IMR-90 (cell line): ENCODE measurements at regions not wholly inside any gene's neighbourhood (a gene's known extent, or its start where the extent isn't known, plus 50 kb on each side); places are given as distances from the start of the nearest gene placed in this dataset.

ENCODE experiments used
- ATAC-seq: fragments of 200-7000 bp; cut with Tn5 transposase; 2 replicates; pipeline ENCODE4 v1.9.1; 2020; ENCODE audit warnings: low read depth, mild to moderate bottlenecking, moderate library complexity
- BruUV-seq: library from RNA; stranded (reverse); fragments of 400-500 nt; replicated peaks from 2 replicates; lab custom pipeline; 2021; lab: Mats Ljungman, UMichigan
- CTCF ChIA-PET: fragments of 300-600 bp; formaldehyde crosslinking; extraction: SDS; loops from one replicate; lab custom pipeline; 2021; ENCODE audit warnings: antibody characterized with exemption; lab: Yijun Ruan, JAX
- POLR2A ChIA-PET: fragments of 300-600 bp; sonication (Branson Sonifier 250); formaldehyde crosslinking; loops from one replicate; lab custom pipeline; 2022; ENCODE audit warnings: antibody characterized with exemption; ENCODE audit not compliant: unreplicated experiment; lab: Charles Lee
- DNase-seq: peaks from one replicate; pipeline ENCODE4 v3.0.0; 2013
- H2AFZ ChIP-seq: replicated peaks from 2 replicates; pipeline ENCODE3; 2013; ENCODE audit warnings: low read length, mild to moderate bottlenecking; ENCODE audit not compliant: poor library complexity
- H2AK5ac ChIP-seq: 2 replicates; pipeline ENCODE4 v1.6.1; 2013; ENCODE audit warnings: low read depth, low read length, inconsistent platforms
- H2AK9ac ChIP-seq: replicated peaks from 2 replicates; pipeline ENCODE3; 2013; ENCODE audit warnings: mild to moderate bottlenecking, low read depth, low read length, moderate library complexity; ENCODE audit not compliant: poor library complexity
- H2BK120ac ChIP-seq: 2 replicates; pipeline ENCODE4 v1.6.1; 2013; ENCODE audit warnings: low read depth, low read length, inconsistent platforms
- H2BK15ac ChIP-seq: 3 replicates; pipeline ENCODE4 v1.6.1; 2013; ENCODE audit warnings: low read depth, low read length, inconsistent platforms
- H2BK20ac ChIP-seq: 2 replicates; pipeline ENCODE4 v1.6.1; 2013; ENCODE audit warnings: low read depth, mild to moderate bottlenecking, inconsistent platforms, low read length, moderate library complexity
- H2BK5ac ChIP-seq: 2 replicates; pipeline ENCODE4 v1.6.1; 2013; ENCODE audit warnings: mild to moderate bottlenecking, low read depth, low read length, inconsistent platforms; ENCODE audit not compliant: poor library complexity, severe bottlenecking
- H3K14ac ChIP-seq: replicated peaks from 2 replicates; pipeline ENCODE4 v1.6.1; 2013; ENCODE audit warnings: low read depth, low read length, inconsistent platforms
- H3K18ac ChIP-seq: 2 replicates; pipeline ENCODE4 v1.6.1; 2013; ENCODE audit warnings: low read depth, low read length, control low read depth
- H3K23ac ChIP-seq: 2 replicates; pipeline ENCODE4 v1.6.1; 2013; ENCODE audit warnings: low read depth, low read length, inconsistent platforms
- H3K27ac ChIP-seq: 2 replicates; pipeline ENCODE4 v1.5.1; 2013; ENCODE audit warnings: mild to moderate bottlenecking, control low read depth, low read length; ENCODE audit not compliant: insufficient read depth
- H3K27me3 ChIP-seq: 2 replicates; pipeline ENCODE4 v1.6.1; 2013; ENCODE audit warnings: low read length; ENCODE audit not compliant: control insufficient read depth, insufficient read depth
- H3K36me3 ChIP-seq: 2 replicates; pipeline ENCODE4 v1.6.1; 2013; ENCODE audit warnings: low read length, mixed read lengths; ENCODE audit not compliant: control insufficient read depth, insufficient read depth
- H3K4ac ChIP-seq: 2 replicates; pipeline ENCODE4 v1.6.1; 2013; ENCODE audit warnings: low read depth, low read length, inconsistent platforms
- H3K4me1 ChIP-seq: 2 replicates; pipeline ENCODE4 v1.6.1; 2013; ENCODE audit warnings: low read length, mixed read lengths; ENCODE audit not compliant: control insufficient read depth, insufficient read depth
- H3K4me2 ChIP-seq: 2 replicates; pipeline ENCODE4 v1.6.1; 2013; ENCODE audit warnings: low read depth, mild to moderate bottlenecking, control low read depth, low read length, moderate library complexity
- H3K4me3 ChIP-seq: 2 replicates; pipeline ENCODE4 v1.5.1; 2013; ENCODE audit warnings: low read depth, mild to moderate bottlenecking, control low read depth, low read length, moderate library complexity; ENCODE audit not compliant: insufficient read depth
- H3K56ac ChIP-seq: 2 replicates; pipeline ENCODE4 v1.6.1; 2013; ENCODE audit warnings: low read length, inconsistent platforms; ENCODE audit not compliant: insufficient read depth; ENCODE audit errors: extremely low read depth
- H3K79me1 ChIP-seq, 2 experiments: 2 replicates each; pipeline ENCODE4 v1.6.1; 2013; ENCODE audit warnings: low read length in 2 of 2, inconsistent platforms in 1 of 2, low read depth in 1 of 2
- H3K9ac ChIP-seq: 2 replicates; pipeline ENCODE4 v1.6.1; 2013; ENCODE audit warnings: low read depth, low read length, control low read depth
- H3K9me1 ChIP-seq: 2 replicates; pipeline ENCODE4 v1.6.1; 2013; ENCODE audit warnings: low read length, inconsistent platforms; ENCODE audit not compliant: insufficient read depth
- H3K9me3 ChIP-seq: 2 replicates; pipeline ENCODE4 v1.6.1; 2013; ENCODE audit warnings: low read length; ENCODE audit not compliant: control insufficient read depth, insufficient read depth
- H4K20me1 ChIP-seq: 2 replicates; pipeline ENCODE4 v1.6.1; 2013; ENCODE audit warnings: low read length, inconsistent platforms; ENCODE audit not compliant: insufficient read depth
- H4K5ac ChIP-seq: 2 replicates; pipeline ENCODE4 v1.6.1; 2013; ENCODE audit warnings: mild to moderate bottlenecking, low read depth, low read length, control low read depth
- H4K8ac ChIP-seq, 2 experiments: 2 replicates each; pipeline ENCODE4 v1.6.1; 2013; ENCODE audit warnings: low read depth in 2 of 2, low read length in 2 of 2, control low read depth in 1 of 2, inconsistent platforms in 1 of 2
- H4K91ac ChIP-seq: 2 replicates; pipeline ENCODE4 v1.6.1; 2013; ENCODE audit warnings: low read depth, low read length, inconsistent platforms; ENCODE audit not compliant: insufficient read depth
- ELK1 ChIP-seq: fragments of 150-350 bp; IDR thresholded peaks from 2 replicates; pipeline ENCODE4 v1.6.1; 2016; ENCODE audit warnings: low read depth, mild to moderate bottlenecking, low read length, moderate library complexity, borderline replicate concordance
- MAFK ChIP-seq: IDR thresholded peaks from 2 replicates; pipeline ENCODE4 v1.6.1; 2012; ENCODE audit warnings: low read depth, low read length, improper control_type of control experiment
- NFE2L2 ChIP-seq: fragments of 150-350 bp; IDR thresholded peaks from 2 replicates; pipeline ENCODE4 v1.6.1; 2016; ENCODE audit warnings: low read depth, mild to moderate bottlenecking, low read length
- RCOR1 ChIP-seq: IDR thresholded peaks from 2 replicates; pipeline ENCODE4 v1.6.1; 2012; ENCODE audit warnings: mild to moderate bottlenecking, low read length, improper control_type of control experiment; ENCODE audit not compliant: insufficient replicate concordance
- RFX5 ChIP-seq: IDR thresholded peaks from 2 replicates; pipeline ENCODE4 v1.8.0; 2012; ENCODE audit warnings: low read depth, mild to moderate bottlenecking, low read length, moderate library complexity
- SMC3 ChIP-seq: fragments of 150-350 bp; IDR thresholded peaks from 2 replicates; pipeline ENCODE4 v1.6.1; 2016; ENCODE audit warnings: low read depth, mild to moderate bottlenecking, antibody characterized with exemption, low read length, moderate library complexity
- USF2 ChIP-seq: fragments of 150-350 bp; IDR thresholded peaks from 2 replicates; pipeline ENCODE4 v1.6.1; 2017; ENCODE audit warnings: mild to moderate bottlenecking, antibody characterized with exemption, low read length, low read depth
- WGBS, 2 experiments: methylation state at CpG; one replicate each; pipeline versions ENCODE4 v1.1.5 to v1.1.7; 2013; ENCODE audit warnings: missing lambda C conversion rate in 2 of 2; ENCODE audit not compliant: insufficient read length in 1 of 2; ENCODE audit errors: extremely low coverage in 2 of 2; 5-methylcytosine and 5-hydroxymethylcytosine counted together
- dilution Hi-C: fragments of 300-500 bp; cut with HindIII; formaldehyde crosslinking; loops from one replicate; pipeline ENCODE4 v1.14.3; 2018; ENCODE audit warnings: low sequenced_read_pairs; ENCODE audit not compliant: unreplicated experiment
- in situ Hi-C: fragments of 300-500 bp; cut with MboI; formaldehyde crosslinking; loops from 3 replicates; pipeline ENCODE4 v1.14.3; 2019; ENCODE audit warnings: low sequenced_read_pairs, inconsistent platforms, mixed read lengths
- intact Hi-C: fragments of 100-400 bp; cut with micrococcal nuclease; formaldehyde crosslinking; loops from 2 replicates; pipeline ENCODE4 v1.10.0; 2022

- no peak overlapping the region for H3K4me3 ChIP-seq
- H2BK120ac ChIP-seq, result no peak overlapping the region
- no peaks in the 10 kb centered on the region for H3K9me1 ChIP-seq
- no CpG with 5 or more reads among the region's 4 CpGs for WGBS, 2 experiments
- H3K18ac ChIP-seq, result no peak overlapping the region
- peaks cover 16% of the 10 kb centered on the region for H3K27me3 ChIP-seq
- no peak overlapping the region for H3K23ac ChIP-seq
- CTCF ChIA-PET, result no interaction called here
- no peaks in the 10 kb centered on the region for H3K9me3 ChIP-seq
- BruUV-seq, result no TSS peak
- no peaks in the 10 kb centered on the region for H3K36me3 ChIP-seq
- no peaks in the 10 kb centered on the region for H3K4me1 ChIP-seq
- ATAC-seq, result no peak
- no peak overlapping the region for H4K91ac ChIP-seq
- H3K56ac ChIP-seq, result no peak overlapping the region
- no peak overlapping the region for H3K27ac ChIP-seq
- H2BK20ac ChIP-seq, result no peak overlapping the region
- no peak overlapping the region for H4K8ac ChIP-seq
- no peak overlapping the region for H2AK5ac ChIP-seq
- no peak for TF ChIP-seq USF2
- no peak for TF ChIP-seq MAFK
- TF ChIP-seq SMC3, result no peak
- TF ChIP-seq ELK1, result no peak
- TF ChIP-seq NFE2L2, result no peak
- TF ChIP-seq RFX5, result no peak
- no peak for TF ChIP-seq RCOR1
- no peak overlapping the region for H2AK9ac ChIP-seq
- H3K4me2 ChIP-seq, result no peak overlapping the region
- no peak overlapping the region for H2AFZ ChIP-seq
- no peak overlapping the region for H2BK15ac ChIP-seq
- no peak overlapping the region for H3K9ac ChIP-seq
- intact Hi-C loops (no loop called here), in situ Hi-C loops (no loop called here), dilution Hi-C loops (no loop called here)
- no peak overlapping the region for H4K5ac ChIP-seq
- POLR2A ChIA-PET, result no interaction called here
- no peaks in the 10 kb centered on the region for H4K20me1 ChIP-seq
- no peak overlapping the region for H3K14ac ChIP-seq
- H2BK5ac ChIP-seq, result no peak overlapping the region
- H3K79me1 ChIP-seq, result no peaks in the 10 kb centered on the region
- no peak overlapping the region for H3K4ac ChIP-seq
- no peak for DNase-seq
Measured at GRCh38 chrX:109936598-109936997, 66.3 kb upstream of the TMEM164 start.
